Tongue (tissue), 1 donor: ENCODE measurements at regions not wholly inside any gene's neighbourhood (a gene's known extent, or its start where the extent isn't known, plus 50 kb on each side); places are given as distances from the start of the nearest gene placed in this dataset.
"Not testable (repeated sequence)": the region's sequence is repeated elsewhere in the genome, so short reads cannot be mapped to it uniquely, and the experiment has no call there.

Experiments used
- DNase-seq: peaks from one replicate; pipeline ENCODE4 v3.0.0-alpha.2; 2015

- DNase-seq: no peak
Measured at GRCh38 chr2:186303091-186303490, 183.0 kb upstream of the ZC3H15 start.

GRCh38 chr2:186304064-186304463 is 182.0 kb upstream of the ZC3H15 start:
- DNase-seq: no peak

- DNase-seq: no peak
Measured at GRCh38 chr2:186306754-186307153, 179.3 kb upstream of the ZC3H15 start.

DNA sequence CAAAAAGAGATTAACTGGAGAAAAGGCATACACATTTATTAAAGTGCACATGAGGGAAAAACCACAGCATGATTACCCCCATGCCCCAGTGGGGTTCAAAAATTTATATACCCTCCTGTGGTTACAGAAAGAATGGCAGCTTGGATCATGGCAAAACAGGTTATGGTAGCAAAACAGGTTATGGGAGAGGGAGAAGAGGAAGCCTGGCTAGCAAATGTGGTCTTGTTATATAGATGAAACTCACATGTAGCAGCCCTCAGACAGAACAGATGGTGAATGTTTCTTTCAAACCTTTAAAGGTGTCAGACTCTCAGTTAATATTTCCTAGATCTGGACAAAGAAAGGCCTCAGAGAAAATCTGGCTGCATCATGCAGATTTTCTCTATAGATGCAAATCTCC is 178.2 kb upstream of the ZC3H15 start:
- DNase-seq: no peak

DNA sequence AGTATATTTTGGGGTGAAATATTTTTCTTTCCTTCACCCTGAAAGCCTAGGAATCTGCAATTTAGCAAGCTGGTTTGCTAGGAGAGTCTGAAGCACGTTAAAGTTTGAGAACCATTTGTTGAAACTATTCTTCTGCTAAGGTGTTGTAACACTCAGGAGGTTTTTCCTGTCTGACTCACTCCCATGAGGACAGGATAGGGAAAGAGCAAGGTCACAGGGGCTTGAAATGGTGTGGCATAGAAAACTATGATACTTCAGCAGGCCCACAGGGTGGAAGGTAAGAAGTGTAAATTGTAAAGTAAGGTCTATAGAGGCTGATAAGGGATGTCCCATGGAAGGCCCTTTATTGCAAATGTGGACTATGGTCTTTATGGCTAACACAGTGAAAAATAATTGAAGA is 177.7 kb upstream of the ZC3H15 start:
- DNase-seq: no peak

DNA sequence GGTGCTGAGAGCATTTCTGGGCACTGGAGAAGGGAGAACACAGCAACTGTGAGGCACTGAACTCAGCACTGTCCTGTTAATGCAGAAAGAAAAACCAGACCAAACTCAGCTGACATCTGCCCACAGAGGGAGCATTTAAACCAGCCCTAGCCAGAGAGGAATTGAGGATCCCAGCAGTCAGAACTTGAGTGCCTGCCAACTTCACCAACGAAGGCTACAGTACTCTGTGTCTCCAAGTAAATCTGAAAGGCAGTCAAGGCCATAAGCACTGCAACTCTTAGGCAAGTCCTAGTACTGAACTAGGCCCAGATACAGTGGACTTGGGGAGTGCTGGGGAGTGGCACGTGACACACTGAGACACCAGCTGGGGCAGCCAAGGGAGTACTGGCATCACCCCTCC is 176.2 kb upstream of the ZC3H15 start:
- no peak for DNase-seq

GRCh38 chr2:186319105-186319504 is 167.0 kb upstream of the ZC3H15 start:
- DNase-seq: no peak

DNA sequence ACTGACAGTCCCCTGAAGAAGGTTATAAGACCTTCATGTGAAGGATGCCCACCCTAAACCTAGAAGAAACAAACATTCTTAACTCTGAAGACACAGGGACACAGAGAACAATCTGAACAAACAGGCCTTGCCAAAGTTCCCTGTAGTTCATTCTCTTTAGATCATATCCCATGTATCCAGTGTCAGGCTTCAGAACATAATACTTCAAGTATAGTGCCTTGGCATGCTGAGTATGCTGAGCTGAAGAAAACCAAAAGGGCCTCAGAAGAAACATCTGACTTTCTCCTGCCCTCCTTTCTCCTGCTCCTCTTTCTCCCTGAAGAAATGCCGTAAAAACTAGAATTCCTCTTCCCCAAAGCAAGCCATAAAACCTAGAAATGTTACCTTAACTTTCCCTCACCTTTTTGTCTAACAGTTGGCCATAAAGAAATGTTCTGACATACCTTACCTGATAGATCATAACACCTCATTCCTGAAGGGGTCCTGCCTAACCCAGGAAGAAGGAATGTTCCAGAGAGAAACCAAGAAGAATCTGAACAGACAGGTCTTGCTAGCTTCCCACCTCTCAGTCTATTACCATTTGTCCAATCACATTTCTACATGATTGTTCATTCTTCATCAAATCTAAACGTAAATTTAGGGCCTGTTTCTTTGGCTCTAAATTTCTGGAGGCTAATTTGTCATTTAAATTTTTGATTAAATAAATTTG is 160.1 kb upstream of the ZC3H15 start:
- no peak for DNase-seq

- DNase-seq: no peak
Measured at GRCh38 chr2:186327251-186327868, 158.7 kb upstream of the ZC3H15 start.

DNA sequence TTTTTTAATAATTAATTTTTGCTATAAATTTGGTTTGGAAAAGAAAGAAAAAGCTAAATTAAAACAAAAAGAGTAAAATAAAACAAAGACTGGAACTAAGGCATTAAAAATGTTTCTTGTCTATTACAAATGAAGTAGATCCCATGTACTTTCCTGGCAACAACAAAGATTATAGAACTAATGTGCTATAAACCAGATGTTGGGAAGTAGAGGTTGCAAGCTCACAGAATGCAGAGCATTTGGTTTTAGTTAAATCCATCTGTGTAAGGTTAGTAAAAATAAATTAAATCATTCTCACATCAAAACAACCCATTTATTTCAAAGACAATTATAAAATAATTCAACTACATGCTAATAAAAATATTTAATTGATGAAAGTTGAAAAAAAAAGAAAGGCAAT is 157.2 kb upstream of the ZC3H15 start:
- peak; percentile 49 for DNase-seq

- DNase-seq: no peak
Measured at GRCh38 chr2:186330050-186330449, 156.0 kb upstream of the ZC3H15 start.

DNA sequence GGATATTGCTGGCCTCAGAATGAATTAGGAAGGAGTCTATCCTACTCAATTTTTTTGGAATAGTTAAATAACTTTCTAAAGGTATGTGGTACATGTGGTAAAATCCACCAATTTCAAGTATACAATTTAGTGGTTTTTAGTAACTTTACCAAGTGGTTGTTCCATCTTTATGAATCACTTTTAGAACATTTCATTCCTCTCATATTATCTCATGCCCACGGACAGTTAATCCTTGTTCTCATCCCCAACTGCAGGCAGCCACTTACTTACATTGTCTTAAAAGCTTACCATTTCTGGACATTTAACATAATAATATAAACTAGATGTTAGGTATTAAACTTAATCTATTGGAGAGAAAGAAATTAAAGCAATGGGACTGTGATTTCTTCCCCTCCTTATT is 146.3 kb upstream of the ZC3H15 start:
- no peak for DNase-seq

DNA sequence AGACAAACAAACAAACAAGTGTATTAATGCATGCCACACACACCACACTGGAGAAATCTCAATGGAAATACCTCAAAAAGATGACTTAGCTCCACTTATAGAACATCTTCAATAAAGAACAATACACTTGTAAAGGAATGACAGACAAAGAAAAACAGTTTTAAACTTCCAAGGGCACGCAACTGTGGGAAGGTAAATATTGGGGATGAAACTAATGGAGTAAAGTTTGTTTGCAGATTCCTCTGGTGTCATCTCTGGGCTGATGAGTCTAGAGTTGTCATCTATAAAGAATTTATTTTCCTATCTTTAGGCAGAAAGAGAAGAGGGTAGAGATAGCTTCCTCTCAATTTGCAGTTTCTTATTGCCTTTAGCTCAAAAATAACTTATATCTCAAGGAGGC is 144.0 kb upstream of the ZC3H15 start:
- no peak for DNase-seq

- DNase-seq: no peak
Measured at GRCh38 chr2:186345745-186346144, 140.3 kb upstream of the ZC3H15 start.

DNA sequence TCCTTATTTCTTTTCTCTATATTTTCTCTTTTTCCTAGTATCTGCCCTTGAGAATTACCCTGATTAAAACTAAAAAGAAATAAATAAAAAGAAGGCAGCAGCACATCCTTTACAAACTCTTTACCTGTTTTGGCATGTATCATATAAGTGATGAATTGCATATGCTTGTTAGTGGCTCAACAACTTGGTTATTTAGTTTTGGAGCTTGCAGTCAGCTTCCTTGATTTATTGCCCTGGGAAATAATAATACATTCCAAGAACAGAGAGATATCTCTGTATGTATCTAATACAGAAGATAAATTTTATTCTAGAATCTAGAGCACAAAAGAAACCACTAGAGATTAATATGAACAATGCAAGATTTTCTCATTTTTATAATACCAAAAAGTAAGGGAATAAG is 139.8 kb upstream of the ZC3H15 start:
- no peak for DNase-seq

DNA sequence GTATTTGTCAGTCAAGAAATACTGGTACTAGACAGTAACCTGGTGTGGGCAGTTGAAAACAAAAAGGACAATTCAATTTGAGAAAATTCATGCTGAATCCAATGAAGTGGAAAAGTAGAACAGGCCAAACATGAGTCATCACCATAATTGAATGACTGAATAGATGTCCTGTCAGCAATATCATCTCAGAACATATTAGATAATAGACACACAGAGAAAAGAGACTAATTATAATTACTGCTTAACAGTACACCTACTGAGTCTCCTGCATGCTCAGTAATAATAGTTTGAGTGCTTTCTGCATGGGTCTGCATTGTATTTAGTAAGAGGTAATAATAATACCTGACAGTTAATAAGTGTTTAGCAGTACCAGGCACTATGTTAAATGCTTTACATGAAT is 138.6 kb upstream of the ZC3H15 start:
- DNase-seq: no peak

DNA sequence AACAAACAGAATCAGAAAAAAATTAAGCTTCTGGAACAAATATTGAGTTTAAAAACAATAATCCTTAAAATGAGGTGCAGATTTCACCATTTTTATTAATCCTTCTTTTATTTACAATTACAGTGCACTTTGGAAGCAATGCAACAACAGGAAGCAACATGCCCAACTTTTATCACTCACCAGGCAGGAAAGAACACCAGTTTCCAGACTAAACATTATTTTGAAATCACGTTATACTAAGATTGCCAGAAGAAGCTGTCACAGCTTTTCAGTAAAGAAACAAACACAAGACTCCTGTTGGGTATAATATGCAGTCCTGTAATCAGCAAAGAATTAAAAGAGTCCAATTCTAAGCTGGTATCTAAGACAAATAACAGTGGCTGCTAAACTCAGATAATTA is 137.9 kb upstream of the ZC3H15 start:
- no peak for DNase-seq

GRCh38 chr2:186349508-186349907 is 136.6 kb upstream of the ZC3H15 start:
- DNase-seq: peak; percentile 68

DNA sequence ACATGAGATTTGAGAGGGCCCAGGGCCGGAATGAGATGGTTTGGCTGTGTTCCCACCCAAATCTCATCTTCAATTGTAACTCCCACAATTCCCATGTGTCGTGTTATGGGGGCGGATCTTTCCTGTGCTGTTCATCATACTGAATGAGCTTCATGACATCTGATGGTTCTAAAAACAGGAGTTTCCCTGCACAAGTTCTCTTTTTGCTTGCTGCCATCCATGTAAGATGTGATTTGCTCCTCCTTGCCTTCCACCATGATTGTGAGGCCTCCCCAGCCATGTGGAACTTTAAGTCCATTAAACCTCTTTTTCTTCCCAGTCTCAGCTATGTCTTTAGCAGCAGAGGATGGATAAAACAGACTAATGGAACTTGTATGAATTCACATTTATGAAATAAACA is 131.9 kb upstream of the ZC3H15 start:
- not testable (repeated sequence) for DNase-seq

DNA sequence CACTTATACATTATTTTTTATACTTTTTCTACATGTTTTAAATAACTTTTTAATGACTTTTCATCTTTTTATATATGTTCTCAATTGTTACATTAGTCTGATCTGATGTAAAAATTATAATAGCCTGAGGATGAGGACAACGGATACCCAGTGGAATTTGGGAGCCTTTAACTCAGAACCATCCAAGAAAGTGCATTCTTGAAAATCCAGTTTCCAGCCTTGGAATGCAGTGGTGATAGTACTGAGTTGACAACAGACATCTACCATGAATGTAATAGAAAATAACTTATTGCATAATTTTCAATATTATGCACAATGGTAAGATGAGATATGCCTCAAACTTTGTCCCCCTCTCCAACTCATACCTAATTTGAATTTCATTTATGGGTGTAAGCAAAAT is 120.7 kb upstream of the ZC3H15 start:
- no peak for DNase-seq

GRCh38 chr2:186379052-186379451 is 107.0 kb upstream of the ZC3H15 start:
- DNase-seq: no peak

GRCh38 chr2:186380805-186381204 is 105.3 kb upstream of the ZC3H15 start:
- DNase-seq: no peak

DNA sequence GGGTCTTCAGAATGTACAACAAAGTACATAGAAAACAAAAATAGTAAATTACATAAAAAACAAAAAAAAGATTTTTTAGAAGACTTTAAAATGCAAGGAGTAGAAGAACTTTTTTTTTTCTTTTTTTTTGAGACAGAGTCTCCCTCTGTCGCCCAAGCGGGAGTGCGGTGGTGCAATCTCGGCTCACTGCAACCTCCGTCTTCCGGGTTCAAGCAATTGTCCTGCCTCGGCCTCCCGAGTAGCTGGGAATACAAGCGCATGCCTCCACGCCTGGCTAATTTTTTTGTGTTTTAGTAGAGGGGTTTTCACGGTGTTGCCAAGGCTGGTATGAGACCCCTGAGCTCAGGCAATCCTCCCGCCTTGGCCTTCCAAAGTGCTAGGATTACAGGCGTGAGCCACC is 104.5 kb upstream of the ZC3H15 start:
- DNase-seq: no peak

GRCh38 chr2:186382932-186383331 is 103.1 kb upstream of the ZC3H15 start:
- no peak for DNase-seq

DNA sequence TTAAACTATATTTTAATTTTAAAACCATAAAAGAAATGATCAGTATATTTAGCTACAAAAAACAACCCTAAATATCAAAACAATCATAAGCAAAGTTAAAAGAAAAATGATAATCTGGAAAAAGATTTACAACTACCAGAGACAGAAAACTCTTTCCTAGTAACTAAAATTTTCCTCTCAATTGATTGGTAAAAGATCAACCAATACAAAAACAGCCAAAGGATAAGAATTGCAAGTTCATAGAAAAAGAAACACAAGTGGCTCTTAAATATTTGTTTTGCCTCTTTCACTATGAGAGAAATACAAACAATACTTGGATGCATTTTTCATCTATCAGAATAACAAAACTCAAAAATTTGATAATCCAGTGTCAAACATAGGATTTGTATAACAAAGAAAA is 101.8 kb upstream of the ZC3H15 start:
- no peak for DNase-seq
